SK-N-MC (cell line): ENCODE measurements at regions not wholly inside any gene's neighbourhood (a gene's known extent, or its start where the extent isn't known, plus 50 kb on each side); places are given as distances from the start of the nearest gene placed in this dataset.

Experiments used
- DNase-seq: peaks from one replicate; pipeline ENCODE4 v3.0.0-alpha.2; 2011; ENCODE audit warnings: low read depth, low spot score
- H3K27ac ChIP-seq: fragments of 200-600 bp; sonication (generic); 2 replicates; pipeline ENCODE4 v1.5.1; 2016; ENCODE audit warnings: mixed run types
- H3K36me3 ChIP-seq: fragments of 200-600 bp; sonication (generic); 2 replicates; pipeline ENCODE4 v1.6.1; 2017; ENCODE audit warnings: antibody characterized with exemption, low read length, mixed read lengths; ENCODE audit not compliant: insufficient read depth
- H3K4me3 ChIP-seq: fragments of 200-600 bp; sonication (generic); 2 replicates; pipeline ENCODE4 v1.5.1; 2016
- H3K9ac ChIP-seq: fragments of 200-600 bp; sonication (generic); 2 replicates; pipeline ENCODE4 v1.8.0; 2017; ENCODE audit warnings: mixed run types, mixed read lengths; ENCODE audit not compliant: insufficient read length
- H3K9me3 ChIP-seq: fragments of 200-600 bp; sonication (generic); 2 replicates; pipeline ENCODE4 v1.6.1; 2017; ENCODE audit warnings: low read depth, mild to moderate bottlenecking, antibody characterized with exemption, low read length, moderate library complexity, mixed read lengths
- EZH2 ChIP-seq: fragments of 200-600 bp; sonication (generic); IDR thresholded peaks from one replicate; pipeline ENCODE4 v1.6.1; 2017; ENCODE audit warnings: antibody characterized with exemption
- FOXP2 ChIP-seq: optimal IDR thresholded peaks from 2 replicates; pipeline ENCODE3; 2011; ENCODE audit warnings: mild to moderate bottlenecking, moderate library complexity; ENCODE audit not compliant: insufficient read depth; ENCODE audit errors: extremely low read length, control extremely low read depth
- POLR2AphosphoS5 ChIP-seq: IDR thresholded peaks from 2 replicates; pipeline ENCODE4 v1.6.1; 2012; ENCODE audit warnings: mild to moderate bottlenecking, low read depth, low read length, borderline replicate concordance

DNA sequence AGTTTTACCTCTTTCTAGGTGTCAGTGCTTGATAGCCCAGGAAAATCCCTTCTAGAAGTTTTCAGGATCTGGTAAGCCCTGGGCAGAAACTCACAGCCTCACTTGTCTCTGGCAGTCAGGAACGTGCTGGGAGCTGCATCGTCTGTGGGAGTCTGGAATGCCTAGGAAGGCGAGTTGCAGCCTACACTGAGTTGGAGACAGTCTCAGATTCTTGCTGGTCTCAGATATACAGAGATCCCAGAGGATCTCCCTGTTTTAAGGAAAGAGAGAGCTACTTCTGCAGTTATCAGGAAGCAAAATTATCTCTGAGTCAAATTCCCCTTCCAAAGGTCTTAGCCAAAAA, 104.4 kb upstream of the CDC42EP3 start:
- Histone ChIP-seq H3K9me3 (no peaks in the 10 kb centered on the region), H3K9ac (no peak overlapping the region), H3K27ac (no peak overlapping the region), H3K36me3 (no peaks in the 10 kb centered on the region), H3K4me3 (no peak overlapping the region)
- DNase-seq = no peak
- no peak for TF ChIP-seq EZH2
- no peak for TF ChIP-seq FOXP2
- TF ChIP-seq POLR2AphosphoS5 = no peak

DNA sequence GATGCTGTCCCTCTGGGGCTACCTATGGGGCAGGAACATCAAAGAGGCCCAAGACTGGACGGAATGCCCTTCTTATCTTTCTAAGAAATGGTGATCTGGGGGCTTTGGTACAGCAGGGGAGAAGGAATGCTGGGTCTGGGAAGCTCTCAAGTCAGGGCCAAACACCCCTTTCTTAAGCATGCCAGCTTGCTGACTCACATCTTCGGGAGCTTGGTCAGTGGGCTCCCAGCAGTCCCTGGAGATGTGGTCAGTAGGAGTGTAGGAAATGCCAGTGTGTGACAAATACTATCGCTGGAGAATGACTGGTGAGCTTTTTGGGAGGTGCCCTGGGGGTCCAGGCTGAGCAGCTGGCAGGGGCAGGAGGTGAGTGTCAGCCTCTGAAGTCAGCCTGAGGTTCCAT, 105.0 kb upstream of the CDC42EP3 start:
- no peak for DNase-seq
- no peaks in the 10 kb centered on the region for H3K9me3 ChIP-seq
- H3K9ac ChIP-seq = no peak overlapping the region
- TF ChIP-seq POLR2AphosphoS5 (no peak), EZH2 (no peak), FOXP2 (no peak)
- H3K36me3 ChIP-seq = no peaks in the 10 kb centered on the region
- H3K4me3 ChIP-seq = no peak overlapping the region
- H3K27ac ChIP-seq = no peak overlapping the region

DNA sequence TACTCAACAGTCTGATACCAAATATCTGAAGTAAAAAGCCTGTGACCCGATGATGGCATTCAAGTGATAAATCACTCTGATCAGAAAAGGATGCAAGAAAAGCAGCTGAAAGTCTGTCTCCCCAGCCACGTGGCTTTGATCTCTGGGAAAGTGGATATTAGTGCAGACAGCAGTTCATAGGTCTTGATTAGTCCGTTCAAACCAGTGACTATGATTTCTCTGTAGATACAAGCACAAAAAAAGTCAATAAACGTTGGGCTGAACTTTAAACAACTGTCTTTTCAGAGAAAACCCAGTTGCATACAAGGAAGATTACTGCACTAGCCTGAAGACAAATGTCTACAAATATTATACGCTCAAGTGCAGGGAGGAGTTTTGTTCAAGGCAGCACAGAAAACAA, 107.7 kb upstream of the CDC42EP3 start:
- Histone ChIP-seq H3K9ac (no peak overlapping the region), H3K9me3 (no peaks in the 10 kb centered on the region), H3K4me3 (no peak overlapping the region), H3K27ac (no peak overlapping the region), H3K36me3 (no peaks in the 10 kb centered on the region)
- DNase-seq = no peak
- TF ChIP-seq FOXP2 (no peak), POLR2AphosphoS5 (no peak), EZH2 (no peak)

DNA sequence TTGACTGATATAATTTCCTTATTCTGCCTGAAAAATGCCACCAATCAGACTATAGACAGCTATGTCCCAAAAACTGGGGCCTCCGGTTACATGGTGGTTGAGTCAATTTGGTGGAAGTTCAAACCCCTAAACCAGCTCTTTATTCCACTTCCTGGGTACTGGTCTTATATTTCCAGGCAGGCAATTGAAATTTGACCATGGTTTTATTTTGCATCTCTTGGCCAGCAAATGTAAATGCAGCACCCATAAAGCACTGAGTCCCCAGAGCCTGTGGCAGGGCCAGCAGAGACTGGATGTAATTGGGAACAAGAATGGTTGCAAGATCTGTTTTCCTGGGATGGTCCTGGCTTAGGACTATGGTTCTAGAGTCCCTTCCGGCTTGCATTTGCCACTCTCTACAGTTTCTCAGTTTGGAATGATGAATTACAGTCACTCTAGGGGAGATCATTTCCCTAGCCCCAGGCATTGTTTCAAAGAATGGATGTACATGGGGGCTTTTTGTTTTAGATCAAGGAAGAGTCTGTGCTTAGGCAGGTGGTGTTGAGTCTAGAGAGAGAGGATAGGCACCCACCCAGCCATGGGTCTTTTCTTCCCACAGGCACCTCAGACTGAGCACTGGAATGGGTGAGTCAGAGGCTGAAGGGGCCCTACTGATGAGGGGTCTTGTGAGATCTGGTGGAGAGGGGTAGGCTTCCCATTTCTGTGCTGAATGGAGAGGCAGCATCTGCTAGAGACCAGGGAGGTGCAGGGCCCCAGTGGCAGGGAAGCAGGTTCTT, 108.4 kb upstream of the CDC42EP3 start:
- Histone ChIP-seq H3K4me3 (no peak overlapping the region), H3K27ac (no peak overlapping the region)

DNA sequence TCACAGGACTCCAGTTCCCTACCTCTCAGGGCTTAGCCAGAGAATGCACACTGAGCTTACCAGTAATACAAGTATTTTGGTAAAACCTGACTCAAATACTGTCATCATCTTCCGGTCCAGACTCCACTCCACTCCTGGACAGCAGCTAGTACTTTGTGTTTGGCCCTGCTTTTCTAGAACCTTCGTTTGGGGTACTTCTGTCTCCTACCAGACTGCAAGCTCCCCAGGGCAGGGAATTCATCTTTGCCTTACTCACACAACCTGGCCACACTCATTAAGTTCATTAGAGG, 108.9 kb upstream of the CDC42EP3 start:
- H3K9ac ChIP-seq = no peak overlapping the region
- H3K9me3 ChIP-seq = no peaks in the 10 kb centered on the region
- no peak for DNase-seq
- TF ChIP-seq EZH2 (no peak), FOXP2 (no peak), POLR2AphosphoS5 (no peak)
- H3K4me3 ChIP-seq = no peak overlapping the region
- H3K36me3 ChIP-seq = no peaks in the 10 kb centered on the region
- H3K27ac ChIP-seq = no peak overlapping the region

More for the DNA sequence above, 108.4 kb upstream of the CDC42EP3 start:
- Histone ChIP-seq H3K9ac (no peak overlapping the region), H3K36me3 (no peaks in the 10 kb centered on the region), H3K9me3 (no peaks in the 10 kb centered on the region)
- TF ChIP-seq EZH2 = no peak
- no peak for TF ChIP-seq FOXP2
- no peak for TF ChIP-seq POLR2AphosphoS5
- DNase-seq = no peak

DNA sequence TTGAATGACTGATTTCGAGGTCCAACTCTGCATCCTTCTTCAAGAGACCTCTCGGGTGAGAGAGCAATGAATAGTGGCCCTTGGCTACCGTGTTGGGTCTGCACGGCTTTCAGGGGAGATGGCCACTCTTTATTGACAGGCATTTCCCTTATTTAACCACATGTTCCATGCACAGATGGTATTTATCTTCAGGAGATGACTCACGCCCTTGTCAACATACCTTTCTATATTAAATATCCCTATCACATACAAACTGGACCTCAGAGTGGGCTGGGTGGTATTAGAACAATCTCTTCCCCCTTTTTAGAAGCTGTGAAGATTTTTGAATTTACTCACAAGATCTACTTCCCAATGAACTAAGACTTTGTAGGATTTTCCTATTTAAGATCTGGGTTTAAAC, 109.6 kb upstream of the CDC42EP3 start:
- Histone ChIP-seq H3K9ac (no peak overlapping the region), H3K36me3 (no peaks in the 10 kb centered on the region), H3K27ac (no peak overlapping the region), H3K9me3 (no peaks in the 10 kb centered on the region), H3K4me3 (no peak overlapping the region)
- DNase-seq = no peak
- TF ChIP-seq FOXP2 = no peak
- no peak for TF ChIP-seq POLR2AphosphoS5
- no peak for TF ChIP-seq EZH2

DNA sequence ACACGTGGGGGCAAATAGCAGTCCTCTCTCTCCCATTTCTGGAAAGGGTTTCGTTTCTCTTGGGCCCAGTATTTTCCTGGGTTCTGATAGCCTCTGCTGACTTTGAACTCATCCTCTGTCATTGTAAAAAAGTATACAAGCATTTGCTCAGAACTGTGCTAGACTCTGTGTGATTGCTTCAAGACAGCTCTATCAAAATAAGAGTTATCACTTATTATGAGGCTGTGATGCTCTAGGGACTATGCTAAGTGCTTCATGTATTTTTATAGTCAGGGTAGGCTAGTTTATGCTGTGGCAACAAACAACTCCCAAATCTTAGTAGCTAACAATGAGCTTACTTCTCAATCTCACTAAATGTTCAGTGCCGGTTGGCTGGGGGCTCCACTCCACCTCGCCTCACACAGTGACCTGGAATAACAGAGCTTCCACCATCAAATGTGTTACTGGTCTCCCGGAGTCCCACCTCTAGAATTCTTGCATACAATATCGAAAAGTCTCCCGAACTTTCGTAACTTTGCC, 110.8 kb upstream of the CDC42EP3 start:
- no peak overlapping the region for H3K9ac ChIP-seq
- H3K27ac ChIP-seq = no peak overlapping the region
- no peak for DNase-seq
- no peaks in the 10 kb centered on the region for H3K9me3 ChIP-seq
- no peak for TF ChIP-seq FOXP2
- TF ChIP-seq EZH2 = no peak
- no peak for TF ChIP-seq POLR2AphosphoS5
- H3K4me3 ChIP-seq = no peak overlapping the region
- H3K36me3 ChIP-seq = no peaks in the 10 kb centered on the region

DNA sequence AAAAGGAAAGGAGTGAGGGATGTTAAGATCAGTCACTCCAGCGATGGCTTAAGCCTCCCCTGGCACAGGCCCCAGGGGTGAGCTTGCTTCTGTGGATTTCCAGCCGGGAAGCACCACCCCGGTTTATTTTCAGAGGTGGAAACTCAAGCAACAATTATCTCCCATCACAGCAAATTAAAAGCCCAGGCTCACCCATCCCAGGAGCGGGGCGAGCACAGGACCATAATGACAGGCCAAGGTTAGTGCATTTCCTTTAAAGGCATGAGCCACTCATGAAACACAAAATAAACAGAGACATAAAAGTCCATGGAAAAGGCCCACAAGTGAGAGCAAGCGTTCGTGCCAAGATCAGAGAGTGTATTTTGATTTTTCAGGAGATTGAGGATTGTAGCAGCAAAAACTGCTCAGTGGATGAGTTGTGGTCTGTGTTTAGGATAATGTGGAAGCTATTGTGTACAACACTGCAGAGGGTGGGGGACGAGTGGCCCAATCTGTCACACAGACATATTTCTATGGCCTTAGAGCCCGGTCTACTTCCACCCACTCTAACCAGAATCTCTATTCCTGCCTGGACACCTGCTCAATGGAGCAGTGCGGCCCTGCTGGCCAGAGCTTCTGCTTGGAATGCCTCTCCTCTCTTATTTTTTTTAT, 111.4 kb upstream of the CDC42EP3 start:
- DNase-seq = no peak
- Histone ChIP-seq H3K4me3 (no peak overlapping the region), H3K27ac (no peak overlapping the region), H3K9me3 (no peaks in the 10 kb centered on the region), H3K36me3 (no peaks in the 10 kb centered on the region), H3K9ac (no peak overlapping the region)
- TF ChIP-seq POLR2AphosphoS5 (no peak), FOXP2 (no peak), EZH2 (no peak)

DNA sequence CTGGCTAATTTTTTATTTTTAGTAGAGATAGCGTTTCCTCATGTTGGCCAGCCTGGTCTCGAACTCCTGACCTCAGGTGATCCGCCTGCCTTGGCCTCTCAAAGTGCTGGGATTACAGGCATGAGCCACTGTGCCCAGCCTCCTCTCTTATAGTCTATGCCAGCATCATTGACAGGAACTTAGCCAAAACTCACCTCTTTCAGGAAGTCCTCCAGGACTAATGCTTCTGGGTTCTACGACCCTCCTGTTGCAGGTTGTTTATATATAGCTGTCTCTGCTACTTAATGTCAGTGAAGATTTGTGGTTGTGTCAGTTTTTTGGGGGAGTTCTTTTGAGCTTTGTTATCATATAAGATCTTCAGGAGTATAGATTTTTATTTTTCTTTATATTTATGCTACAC, 112.1 kb upstream of the CDC42EP3 start:
- no peaks in the 10 kb centered on the region; the same call in 1 of the 2 replicates for H3K9me3 ChIP-seq
- no peak for DNase-seq
- no peak for TF ChIP-seq FOXP2
- TF ChIP-seq EZH2 = no peak
- no peak for TF ChIP-seq POLR2AphosphoS5
- no peak overlapping the region for H3K9ac ChIP-seq
- no peaks in the 10 kb centered on the region for H3K36me3 ChIP-seq
- H3K4me3 ChIP-seq = no peak overlapping the region
- H3K27ac ChIP-seq = no peak overlapping the region
